ENCODE measurements at regions not wholly inside any gene's neighbourhood (a gene's known extent, or its start where the extent isn't known, plus 50 kb on each side); places are given as distances from the start of the nearest gene placed in this dataset.

- TF ChIP-seq EZH2 (IDR thresholded peaks at IDR 0.05; ENCODE audit: borderline replicate concordance) (no peak), EZH2phosphoT487 (IDR thresholded peaks at IDR 0.05; ENCODE audit: low read depth, severe bottlenecking, unreplicated experiment) (no peak)
- TF ChIP-seq, protein P1, sequence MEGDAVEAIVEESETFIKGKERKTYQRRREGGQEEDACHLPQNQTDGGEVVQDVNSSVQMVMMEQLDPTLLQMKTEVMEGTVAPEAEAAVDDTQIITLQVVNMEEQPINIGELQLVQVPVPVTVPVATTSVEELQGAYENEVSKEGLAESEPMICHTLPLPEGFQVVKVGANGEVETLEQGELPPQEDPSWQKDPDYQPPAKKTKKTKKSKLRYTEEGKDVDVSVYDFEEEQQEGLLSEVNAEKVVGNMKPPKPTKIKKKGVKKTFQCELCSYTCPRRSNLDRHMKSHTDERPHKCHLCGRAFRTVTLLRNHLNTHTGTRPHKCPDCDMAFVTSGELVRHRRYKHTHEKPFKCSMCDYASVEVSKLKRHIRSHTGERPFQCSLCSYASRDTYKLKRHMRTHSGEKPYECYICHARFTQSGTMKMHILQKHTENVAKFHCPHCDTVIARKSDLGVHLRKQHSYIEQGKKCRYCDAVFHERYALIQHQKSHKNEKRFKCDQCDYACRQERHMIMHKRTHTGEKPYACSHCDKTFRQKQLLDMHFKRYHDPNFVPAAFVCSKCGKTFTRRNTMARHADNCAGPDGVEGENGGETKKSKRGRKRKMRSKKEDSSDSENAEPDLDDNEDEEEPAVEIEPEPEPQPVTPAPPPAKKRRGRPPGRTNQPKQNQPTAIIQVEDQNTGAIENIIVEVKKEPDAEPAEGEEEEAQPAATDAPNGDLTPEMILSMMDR (IDR thresholded peaks at IDR 0.05; ENCODE audit: poor library complexity): no peak
These were observed 339.4 kb downstream of the MTRR start for GRCh38 chr5:8208307-8208706.
